NCI-H146 treated with DMSO at 0.1 percent for 48 hours (cell line): ENCODE measurements at regions not wholly inside any gene's neighbourhood (a gene's known extent, or its start where the extent isn't known, plus 50 kb on each side); places are given as distances from the start of the nearest gene placed in this dataset.

Experiments used
- DNase-seq: peaks from one replicate; lab custom pipeline; 2025; ENCODE audit not compliant: unreplicated experiment; lab: John Stamatoyannopoulos, UW

DNA sequence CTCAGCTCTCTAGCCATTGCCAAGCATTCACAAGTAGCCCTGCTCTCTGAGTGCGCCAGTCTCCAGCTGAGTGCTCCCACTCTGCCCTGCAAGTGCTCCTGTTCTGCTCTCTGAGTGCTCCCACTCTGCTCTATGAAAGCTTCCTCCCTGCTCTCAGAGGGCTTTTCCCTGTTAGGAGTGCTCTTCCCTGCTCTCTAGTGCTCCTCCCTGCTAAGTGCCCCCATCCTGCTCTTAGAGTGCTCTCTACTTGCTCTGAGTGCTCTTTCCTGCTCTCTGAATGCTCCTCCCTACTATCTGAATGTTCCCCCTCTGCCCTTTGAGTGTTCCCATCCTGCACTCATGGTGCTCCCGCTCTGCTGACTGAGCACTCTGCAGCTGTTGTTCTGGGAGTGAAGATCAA, 555.4 kb downstream of the NPHP4 start:
- DNase-seq = no peak

DNA sequence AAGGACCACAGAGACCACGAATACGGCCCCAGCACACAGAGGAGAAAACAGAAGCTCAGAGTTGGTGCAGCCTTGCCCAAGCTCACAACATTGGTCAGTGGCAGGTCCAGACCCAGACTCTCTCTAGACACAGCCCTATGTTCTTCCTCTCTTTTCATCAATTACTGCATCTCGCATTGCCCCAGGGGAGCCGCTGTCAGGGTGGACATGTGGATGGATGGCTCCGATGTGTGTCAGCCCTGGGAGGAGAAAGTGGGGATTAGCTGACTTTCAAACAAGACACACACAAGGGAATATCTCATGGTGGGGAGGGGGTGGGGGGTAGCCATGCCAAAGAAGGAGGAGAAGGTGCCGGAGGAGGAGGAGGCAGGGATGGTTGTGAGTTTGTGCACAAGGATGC, 556.8 kb downstream of the NPHP4 start:
- no peak for DNase-seq

DNA sequence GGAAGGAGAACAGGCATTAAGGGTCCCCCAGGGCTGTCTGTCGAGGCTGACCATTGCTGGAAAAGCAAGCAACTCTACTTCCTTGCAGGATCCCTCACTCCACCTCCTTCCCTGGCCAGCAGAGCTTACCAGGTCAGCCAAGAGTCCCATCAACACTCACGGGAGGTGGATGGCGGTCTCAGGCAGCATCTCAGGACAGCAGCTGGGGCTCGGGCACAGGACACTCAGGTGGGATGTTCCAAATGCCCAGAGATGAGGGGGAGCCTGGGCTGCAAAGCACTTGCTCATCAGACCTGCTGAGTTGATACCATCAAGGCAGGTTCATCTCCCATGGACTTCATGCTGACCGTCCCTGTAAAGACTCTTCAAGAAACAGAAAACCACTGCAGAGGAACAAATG, 559.8 kb downstream of the NPHP4 start:
- DNase-seq = no peak

DNA sequence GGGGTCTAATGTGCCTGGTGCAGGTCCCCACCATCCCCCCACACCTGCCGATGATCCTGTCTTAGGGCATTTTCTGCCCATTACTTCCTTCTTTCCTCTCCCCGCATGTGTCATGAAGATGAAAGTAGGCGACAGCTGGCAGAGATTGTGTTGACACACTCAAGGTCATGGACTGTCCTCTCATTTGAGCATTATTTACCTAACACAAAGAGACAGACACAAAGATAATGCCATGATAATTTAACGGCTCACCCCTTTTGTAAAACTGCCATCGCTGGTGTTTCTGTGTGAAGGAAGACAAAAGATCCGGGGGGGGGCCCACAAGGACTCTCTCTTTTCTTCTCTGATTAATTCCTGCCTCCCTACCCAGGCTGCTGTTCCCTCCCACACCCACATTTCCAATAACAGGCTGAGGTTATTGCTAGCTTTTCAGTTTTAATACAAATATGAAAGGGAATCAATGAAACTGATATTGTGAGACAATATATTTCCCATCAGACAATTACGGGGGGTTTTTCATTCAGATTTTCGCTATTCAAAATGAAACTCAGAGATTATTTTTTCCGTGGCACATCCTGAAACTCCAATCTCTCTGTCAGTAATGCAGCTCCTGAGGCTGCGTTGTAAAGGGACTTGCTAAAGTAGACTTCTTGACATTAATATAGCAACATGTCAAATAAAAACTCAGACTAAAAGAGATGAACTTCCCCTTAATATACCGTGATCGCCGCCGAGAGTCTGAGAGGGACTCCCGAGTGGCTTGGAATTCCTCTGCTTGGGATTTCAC, 561.1 kb downstream of the NPHP4 start:
- DNase-seq = no peak

DNA sequence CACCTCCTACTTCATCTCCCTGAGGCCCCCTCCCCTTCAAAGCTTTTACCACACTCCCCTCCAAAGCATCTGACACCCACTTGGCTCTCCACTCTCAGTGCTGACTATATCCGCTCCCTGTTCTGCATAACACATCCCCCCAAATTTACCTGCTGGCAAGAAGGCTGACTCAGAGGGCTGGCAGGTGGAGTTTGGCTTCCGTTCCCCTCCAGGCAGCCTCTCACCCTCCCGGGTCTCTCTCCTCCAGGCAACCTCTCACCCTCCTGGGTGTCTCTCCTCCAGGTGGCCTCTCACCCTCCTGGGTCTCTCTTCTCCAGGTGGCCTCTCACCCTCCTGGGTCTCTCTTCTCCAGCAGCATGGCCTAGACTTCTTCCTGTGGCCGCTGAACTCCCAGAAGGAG, 562.1 kb downstream of the NPHP4 start:
- no peak for DNase-seq

DNA sequence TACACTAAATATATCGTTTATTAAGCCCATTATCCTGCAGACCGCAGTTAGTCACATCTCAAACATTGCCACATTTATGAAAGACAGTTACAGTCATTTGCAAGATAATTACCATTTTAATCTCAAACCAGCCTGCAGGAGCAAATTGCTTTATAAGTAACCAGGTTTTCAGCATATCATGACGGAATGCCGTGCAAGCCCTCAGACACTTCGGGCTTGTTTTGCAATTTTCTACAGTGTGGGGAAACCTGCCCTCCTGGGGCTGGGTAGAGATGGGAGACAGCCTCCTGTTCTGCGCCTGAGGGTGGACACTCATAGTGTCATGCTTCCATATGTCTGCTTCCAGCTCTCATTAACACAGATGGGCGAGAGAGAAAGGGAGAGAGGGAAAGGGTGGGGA, 563.9 kb downstream of the NPHP4 start:
- no peak for DNase-seq

DNA sequence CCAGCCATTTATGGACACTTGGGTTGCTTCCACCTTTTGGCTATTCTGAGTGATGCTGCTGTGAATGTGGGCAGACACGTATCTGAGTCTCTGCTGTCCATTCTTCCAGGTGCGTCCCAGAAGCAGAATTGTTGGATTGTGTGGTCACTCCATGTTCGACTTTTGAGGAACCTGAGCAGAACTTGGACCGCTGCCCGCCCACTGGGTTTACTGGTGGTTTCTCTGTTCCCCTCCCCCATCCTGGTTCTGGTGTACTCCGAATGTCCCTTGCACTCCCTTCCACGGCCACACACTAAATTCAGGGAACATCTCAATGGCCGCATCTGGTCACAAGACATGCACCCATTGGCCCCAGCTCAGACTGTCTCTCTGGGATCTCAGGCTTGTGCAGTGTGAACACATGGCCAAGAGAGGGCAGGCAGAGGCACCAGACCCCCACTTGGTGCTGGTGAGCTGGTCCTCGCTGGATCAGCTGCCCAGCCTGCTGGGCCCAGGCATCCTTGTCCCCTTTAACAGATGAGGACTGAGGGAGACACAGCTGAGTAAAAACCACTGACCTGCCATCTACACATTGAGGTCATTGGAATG, 565.1 kb downstream of the NPHP4 start:
- no peak for DNase-seq

DNA sequence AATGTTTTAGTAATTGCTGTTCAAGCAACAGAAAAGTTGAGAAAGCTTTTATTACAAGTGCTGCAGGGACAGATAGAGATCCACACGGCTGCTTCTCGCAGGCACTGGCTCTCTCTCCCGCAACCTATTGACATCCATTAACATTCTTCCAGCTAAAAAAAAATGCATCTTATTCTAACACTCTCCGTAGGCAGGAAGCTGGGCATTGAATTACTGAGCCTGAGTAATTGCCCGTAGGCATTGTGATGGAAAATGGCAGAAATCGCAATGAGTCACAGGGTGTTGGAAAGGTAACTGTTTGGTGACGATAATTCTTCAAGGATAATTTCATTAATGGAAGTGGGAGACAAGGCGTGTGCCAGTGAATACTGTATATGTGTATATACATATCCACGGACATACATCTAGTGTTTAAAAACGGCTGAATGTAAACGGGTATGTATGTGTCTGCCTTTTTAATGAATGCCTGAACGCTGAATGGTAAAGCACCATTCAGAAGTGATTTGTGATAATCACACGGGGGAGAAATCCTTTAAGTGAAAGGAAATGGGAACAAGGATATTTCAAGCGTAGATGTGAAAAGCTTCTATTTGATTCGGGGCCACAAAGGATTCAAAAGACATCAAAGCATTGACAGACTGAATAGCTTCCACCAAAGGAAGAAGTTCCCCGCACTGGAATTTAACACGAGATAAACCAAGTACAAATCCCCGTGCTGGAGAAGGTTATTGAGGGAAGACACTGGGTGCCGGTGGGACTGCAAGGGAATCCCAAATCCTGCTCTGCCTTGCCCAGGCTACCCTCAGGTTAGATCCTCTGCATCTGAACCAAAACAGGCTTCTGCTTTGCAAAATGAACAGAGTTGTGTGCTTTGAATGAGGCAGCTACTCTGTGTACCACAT, 567.2 kb downstream of the NPHP4 start:
- DNase-seq = no peak

DNA sequence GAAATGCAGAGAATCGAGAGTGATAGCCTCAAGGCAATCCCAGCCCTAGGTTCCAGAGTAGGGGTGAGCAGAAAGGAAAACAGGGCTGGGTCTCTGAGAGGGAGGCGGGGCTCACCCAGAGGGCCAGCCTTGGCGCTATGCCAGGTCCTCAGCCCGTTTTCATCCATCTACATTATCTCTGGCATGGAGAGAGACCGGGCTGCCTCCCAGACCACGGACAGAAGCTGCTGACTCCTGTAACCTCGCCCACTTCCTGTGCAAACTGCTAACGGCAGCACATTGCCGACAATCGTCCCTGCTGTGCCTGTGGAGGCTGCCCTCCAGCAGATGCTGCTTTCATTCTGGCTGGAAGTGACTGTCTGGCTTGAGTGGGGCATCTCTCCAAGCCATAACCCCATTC, 569.1 kb downstream of the NPHP4 start:
- no peak for DNase-seq

DNA sequence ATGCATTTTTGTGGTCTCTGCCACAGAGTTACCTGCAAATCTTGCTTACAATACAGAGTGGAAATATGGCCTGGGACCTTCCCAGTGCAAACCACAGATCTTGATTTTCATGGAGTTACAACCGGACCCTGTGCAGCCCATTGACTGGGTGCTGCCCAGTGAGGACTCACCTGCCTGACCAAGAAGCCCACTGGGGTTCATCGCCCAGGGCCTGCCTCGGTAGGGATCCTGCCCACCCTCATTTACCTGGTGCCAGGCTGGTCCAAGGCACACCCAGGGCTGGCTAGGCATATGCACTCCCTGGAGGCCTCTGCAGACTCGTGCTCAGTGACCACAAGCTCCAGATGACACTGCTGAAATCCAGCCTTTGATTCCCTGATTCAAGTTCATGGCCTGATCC, 572.7 kb downstream of the NPHP4 start:
- DNase-seq = no peak

DNA sequence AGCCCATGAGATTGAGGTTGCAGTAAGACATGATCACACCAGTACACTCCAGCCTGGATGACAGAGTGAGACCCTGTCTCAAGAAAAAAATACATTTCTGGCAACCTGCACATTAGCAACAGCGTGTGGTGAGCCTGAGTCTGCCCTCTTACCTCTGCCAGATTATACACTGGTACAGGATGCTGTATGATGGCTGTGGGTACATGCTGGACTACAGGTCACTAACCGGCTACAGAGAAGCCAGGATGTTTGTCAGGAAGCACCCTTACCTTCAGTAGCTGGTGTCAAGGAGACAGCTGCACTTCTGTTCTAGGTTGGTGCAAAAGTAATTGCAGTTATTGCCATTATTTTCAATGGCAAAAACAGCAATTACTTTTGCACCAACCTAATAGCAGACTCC, 575.7 kb downstream of the NPHP4 start:
- no peak for DNase-seq

DNA sequence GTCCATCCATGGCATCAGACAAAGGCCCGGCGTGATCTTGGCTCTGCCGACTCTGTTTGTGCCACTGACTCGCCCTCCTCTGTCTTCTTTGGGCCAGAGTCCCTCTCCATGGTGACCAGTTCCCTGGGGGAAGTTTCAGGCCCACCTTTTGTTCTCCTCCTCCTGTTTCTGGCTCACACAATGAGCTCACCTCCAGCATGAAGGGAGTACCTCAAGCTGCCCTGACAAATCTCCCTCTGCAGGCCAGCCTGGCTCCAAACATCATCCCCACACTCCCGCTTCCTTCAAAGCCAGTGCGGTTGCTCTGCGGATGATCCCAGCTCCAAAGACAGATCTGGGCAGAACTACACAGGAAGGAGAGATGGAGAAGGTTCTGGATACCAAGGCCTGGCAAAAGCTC, 576.6 kb downstream of the NPHP4 start:
- DNase-seq = no peak

DNA sequence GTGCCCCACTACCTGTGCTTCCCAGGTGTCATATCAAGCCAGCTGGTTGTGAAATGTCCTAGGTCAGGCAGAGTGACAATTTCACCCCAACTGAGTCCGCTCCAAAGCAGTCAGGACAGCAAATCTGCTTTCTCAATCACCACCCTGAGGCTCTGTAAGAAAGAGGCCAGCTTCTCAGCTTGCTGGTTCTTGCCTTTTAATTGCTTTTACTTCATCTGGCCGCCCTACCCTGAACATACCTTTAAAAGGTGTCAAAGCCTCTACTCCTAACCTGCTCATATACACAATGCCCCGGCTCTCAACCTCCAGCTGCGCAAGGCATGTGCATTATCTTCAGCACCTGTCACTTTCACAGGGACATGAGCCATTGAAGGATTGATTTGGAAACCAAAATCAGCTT, 581.6 kb downstream of the NPHP4 start:
- no peak for DNase-seq

DNA sequence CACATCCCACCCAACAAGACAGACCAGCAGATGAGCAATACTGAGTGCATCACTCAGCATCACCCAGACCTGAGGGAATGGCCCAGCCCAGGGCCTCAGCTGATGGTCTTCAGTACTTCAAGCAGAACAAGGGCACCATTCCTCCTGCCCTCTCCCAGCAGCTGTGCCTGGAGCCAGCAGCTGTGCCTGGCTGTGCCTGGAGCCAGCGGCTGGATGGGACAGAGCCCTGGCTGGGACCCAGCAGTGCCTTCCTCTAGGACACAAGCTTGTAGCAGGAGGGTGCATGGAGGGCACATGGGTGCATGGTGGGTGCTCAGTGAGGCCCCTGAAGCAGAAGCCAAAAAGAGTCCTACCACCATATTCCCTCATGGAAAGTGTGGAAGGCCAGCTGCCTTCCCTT, 583.8 kb downstream of the NPHP4 start:
- no peak for DNase-seq

DNA sequence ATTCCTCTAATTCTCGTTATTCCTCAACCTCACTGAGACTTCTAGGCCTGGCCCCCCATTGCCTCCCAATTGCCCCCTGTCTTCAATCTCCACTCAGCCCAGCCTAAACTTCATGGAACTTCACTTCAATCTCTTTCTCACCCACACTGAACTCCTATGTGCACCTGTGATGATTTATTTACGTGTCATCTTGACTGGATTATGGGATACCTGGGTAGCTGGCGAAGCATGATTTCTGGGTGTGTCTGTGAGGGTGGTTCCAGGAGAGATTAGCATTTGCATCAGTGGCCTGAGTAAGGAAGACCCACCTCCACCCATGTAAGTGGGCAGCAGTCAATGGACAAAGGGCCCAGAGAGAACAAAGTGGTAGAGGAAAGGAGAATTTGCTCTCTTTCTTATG, 587.0 kb downstream of the NPHP4 start:
- DNase-seq = no peak

DNA sequence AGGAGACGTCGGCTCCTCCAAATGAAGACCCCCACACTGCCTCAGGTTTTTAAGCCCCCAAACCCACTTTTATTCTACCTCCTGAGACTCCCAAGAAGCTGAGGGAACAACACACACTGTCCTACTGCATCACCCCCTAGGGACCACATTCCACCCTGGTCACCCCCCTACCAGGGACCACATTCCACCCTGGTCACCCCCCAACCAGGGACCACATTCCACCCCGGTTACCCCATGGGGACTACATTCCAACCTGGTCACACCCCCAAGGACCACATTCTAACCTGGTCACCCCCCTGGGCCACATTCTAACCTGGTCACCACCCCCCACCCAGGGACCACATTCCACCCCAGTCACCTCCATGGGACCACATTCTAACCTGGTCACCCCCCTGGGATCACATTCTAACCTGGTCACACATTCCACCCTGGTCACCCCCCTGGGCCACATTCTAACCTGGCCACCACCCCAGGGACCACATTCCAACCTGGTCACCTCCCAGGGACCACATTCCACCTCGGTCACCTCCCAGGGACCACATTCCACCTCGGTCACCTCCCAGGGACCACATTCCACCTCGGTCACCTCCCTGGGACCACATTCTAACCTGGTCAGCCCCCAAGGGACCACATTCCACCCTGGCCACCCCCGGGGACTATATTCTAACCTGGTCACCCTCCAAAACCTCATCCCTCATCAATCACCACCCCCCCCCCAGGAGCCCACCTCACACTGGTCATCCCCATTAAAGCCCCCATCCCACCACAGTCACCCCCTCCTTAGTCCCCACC, 587.6 kb downstream of the NPHP4 start:
- DNase-seq = no peak

DNA sequence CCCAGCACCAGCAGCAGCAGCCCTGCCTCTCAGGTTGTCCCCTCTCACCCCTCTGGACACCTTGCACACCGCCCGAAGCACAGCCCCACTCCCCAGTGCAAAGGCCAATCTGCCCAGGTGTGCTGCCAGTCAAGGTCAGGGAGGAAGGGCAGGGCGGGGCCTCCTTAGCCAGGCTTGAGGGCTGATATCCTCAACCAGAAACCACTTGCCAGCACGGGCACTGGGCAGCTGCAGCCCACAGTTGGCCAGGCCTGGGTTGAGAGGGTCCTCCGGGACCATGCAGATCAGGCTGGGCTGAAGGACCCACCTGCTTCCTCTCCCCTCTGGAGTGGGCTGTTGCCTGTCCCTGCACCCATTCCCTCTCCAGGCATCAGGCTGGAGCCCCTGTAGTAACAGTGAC, 588.3 kb downstream of the NPHP4 start:
- DNase-seq = no peak

DNA sequence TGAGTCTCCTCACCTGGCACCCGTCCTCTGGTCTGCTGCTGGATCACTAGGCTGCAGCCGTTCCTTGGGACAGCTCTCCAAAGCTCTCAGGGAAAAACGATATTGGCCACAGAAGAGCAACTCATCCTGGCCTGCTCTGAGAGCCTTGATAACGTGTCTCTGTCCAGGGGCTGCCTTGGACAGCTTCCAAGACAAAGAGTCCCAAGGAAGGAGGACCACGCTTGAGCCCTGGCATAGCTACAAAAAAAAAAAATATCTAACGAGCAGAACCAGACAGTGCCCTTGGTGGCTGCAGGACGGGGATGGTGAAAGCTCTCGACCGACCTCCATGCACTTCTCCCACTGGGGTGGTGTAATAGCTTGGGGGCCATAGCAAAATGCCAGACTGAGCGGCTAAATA, 589.6 kb downstream of the NPHP4 start:
- DNase-seq = no peak

DNA sequence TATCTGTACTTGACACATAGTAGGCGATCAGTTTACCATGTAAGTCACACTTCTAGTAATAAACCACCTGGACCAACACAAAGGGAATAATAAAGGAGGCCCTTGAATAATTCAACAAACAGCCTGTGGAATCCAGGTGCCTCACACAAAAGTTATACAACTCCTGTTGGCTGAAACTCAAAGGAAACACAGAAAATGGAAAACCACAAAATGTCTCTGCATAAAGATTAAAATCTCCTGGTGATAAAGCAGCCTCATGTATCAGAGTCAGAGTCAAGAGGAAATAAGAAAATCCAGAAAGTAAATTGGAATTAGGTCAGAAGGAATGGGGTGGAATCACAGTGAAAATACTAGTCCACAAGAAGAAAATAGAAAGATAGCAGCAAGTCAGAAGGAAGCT, 592.5 kb downstream of the NPHP4 start:
- no peak for DNase-seq

DNA sequence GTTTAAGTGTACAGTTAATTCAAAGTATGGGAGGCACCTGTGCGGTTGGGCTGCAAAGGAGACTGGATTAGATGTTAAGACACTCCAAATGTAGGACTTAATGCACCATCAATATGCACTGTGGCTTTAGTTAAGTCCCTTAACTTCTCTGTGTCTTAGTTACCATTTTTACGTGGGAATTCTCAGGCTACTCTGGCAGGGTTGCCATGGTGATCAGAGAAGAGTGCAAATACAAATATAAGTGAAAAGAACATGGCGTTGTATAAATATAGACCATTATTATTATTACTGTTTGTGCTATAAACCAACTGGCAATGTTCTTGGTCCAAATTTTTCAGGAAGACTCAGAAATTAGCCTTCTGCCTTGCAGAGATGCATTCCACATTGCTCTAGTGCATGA, 595.6 kb downstream of the NPHP4 start:
- DNase-seq = no peak

DNA sequence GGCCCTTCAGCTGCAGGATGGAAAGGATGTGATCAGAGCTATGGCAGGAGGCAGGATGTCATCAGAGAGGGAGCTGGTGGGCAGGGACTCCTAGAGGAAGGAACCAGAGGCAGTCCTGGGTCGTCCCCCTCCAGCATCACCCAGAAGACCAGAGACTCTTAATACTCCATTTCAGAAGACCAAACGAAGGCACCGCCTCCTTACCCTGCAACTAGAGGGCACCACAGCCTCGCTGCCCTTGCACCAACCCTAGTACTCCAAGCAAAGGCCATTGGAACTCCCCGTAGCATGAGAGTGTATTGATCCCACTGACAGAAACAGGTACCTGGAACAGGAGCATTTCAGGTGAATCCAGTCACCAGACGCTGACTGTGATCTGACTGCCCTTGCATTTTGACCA, 598.1 kb downstream of the NPHP4 start:
- no peak for DNase-seq
